ENCODE measurements at regions not wholly inside any gene's neighbourhood (a gene's known extent, or its start where the extent isn't known, plus 50 kb on each side); places are given as distances from the start of the nearest gene placed in this dataset.

GRCh38 chr6:137751768-137752560 is 115.1 kb upstream of the TNFAIP3 start:
- Histone ChIP-seq H3K36me3 (ENCODE audit: insufficient read depth) (no peaks in the 10 kb centered on the region), H3K4me1 (ENCODE audit: insufficient read depth) (no peaks in the 10 kb centered on the region), H3K4me3 (ENCODE audit: low read depth, low read length) (no peak overlapping the region), H3K27ac (ENCODE audit: low read depth) (no peak overlapping the region)
- 91% methylated on average over 8 of the region's 8 CpGs for WGBS
- DNase-seq (ENCODE audit: extremely low spot score): no peak

GRCh38 chr6:137754366-137754765 is 112.7 kb upstream of the TNFAIP3 start:
- 82% methylated on average over 3 of the region's 3 CpGs for WGBS
- H3K4me3 ChIP-seq (ENCODE audit: low read depth, low read length): no peak overlapping the region
- DNase-seq (ENCODE audit: extremely low spot score): no peak
- H3K36me3 ChIP-seq (ENCODE audit: insufficient read depth): no peaks in the 10 kb centered on the region
- no peaks in the 10 kb centered on the region for H3K4me1 ChIP-seq (ENCODE audit: insufficient read depth)
- no peak overlapping the region for H3K27ac ChIP-seq (ENCODE audit: low read depth)

DNA sequence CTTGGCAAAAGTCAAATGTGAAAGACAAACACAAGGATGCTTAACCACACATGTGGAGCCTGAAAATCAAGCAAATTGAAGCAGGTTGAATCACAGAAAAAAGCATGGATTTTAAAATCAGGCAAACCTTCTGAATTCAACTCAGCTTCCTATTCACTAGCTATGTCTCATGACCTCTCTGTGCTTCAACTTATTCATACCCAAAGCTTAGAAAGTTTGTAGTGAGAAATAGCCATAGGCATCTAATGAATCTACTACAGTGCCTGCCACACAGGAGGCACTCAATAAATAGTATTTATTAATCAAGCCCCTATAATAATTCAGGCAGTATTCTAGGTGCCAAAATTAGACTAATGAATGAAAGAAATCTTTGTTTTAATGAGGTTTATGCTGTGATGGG is 112.2 kb upstream of the TNFAIP3 start:
- Histone ChIP-seq H3K27ac (ENCODE audit: low read depth) (no peak overlapping the region), H3K36me3 (ENCODE audit: insufficient read depth) (no peaks in the 10 kb centered on the region), H3K4me1 (ENCODE audit: insufficient read depth) (no peaks in the 10 kb centered on the region), H3K4me3 (ENCODE audit: low read depth, low read length) (no peak overlapping the region)
- no peak for DNase-seq (ENCODE audit: extremely low spot score)

DNA sequence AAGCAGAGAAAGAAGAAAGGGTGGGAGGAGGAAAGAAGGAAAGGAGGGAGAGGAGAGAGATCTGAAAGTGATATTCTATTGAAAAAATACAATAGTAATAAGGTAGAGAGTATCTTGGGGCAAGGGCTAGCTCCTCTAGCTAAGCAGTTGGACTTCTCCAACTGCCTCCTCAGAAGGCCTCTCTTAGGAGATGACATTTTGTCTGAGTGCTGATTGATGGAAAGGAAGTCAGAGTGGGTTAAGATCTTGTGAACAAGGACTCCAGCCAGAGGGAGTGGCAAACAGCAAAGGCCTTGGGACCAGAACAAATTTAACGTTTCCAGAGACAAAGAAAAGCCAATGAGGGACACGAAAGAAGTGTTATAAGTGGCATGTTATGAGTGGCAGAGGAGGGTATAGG is 111.8 kb upstream of the TNFAIP3 start:
- Histone ChIP-seq H3K36me3 (ENCODE audit: insufficient read depth) (no peaks in the 10 kb centered on the region), H3K4me3 (ENCODE audit: low read depth, low read length) (no peak overlapping the region), H3K4me1 (ENCODE audit: insufficient read depth) (no peaks in the 10 kb centered on the region), H3K27ac (ENCODE audit: low read depth) (no peak overlapping the region)
- WGBS: 86% methylated on average over 2 of the region's 2 CpGs
- no peak for DNase-seq (ENCODE audit: extremely low spot score)

GRCh38 chr6:137756788-137757187 is 110.3 kb upstream of the TNFAIP3 start:
- DNase-seq (ENCODE audit: extremely low spot score): no peak
- Histone ChIP-seq H3K4me1 (ENCODE audit: insufficient read depth) (no peaks in the 10 kb centered on the region), H3K36me3 (ENCODE audit: insufficient read depth) (no peaks in the 10 kb centered on the region), H3K27ac (ENCODE audit: low read depth) (no peak overlapping the region), H3K4me3 (ENCODE audit: low read depth, low read length) (no peak overlapping the region)
- 98% methylated on average over 3 of the region's 3 CpGs for WGBS

GRCh38 chr6:137758661-137759060 is 108.4 kb upstream of the TNFAIP3 start:
- Histone ChIP-seq H3K36me3 (ENCODE audit: insufficient read depth) (no peaks in the 10 kb centered on the region), H3K27ac (ENCODE audit: low read depth) (no peak overlapping the region), H3K4me3 (ENCODE audit: low read depth, low read length) (no peak overlapping the region), H3K4me1 (ENCODE audit: insufficient read depth) (no peaks in the 10 kb centered on the region)
- 92% methylated on average over 1 of the region's 1 CpG for WGBS
- DNase-seq (ENCODE audit: extremely low spot score): no peak

- WGBS: 78% methylated on average over 1 of the region's 1 CpG
Measured at GRCh38 chr6:137759624-137760023, 107.4 kb upstream of the TNFAIP3 start.

DNA sequence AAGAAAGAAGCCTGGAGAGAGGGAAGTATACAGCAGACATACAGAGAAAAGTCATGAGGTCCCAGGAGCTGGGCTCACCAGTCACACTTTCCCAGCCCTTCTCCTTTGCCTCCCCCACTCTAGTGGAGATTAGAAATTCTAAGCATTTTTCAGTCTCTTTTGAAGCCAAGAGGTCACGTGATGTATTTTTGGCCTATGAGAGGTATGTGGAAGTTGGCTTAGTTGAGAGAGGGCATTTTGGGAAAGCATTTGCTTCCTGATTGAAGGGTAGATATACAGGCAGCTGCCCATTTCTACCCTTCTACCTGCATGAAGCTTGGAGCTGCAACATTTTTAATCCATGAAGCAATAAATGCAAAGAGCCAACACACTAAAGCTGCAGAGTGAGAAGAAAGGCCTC is 106.0 kb upstream of the TNFAIP3 start:
- Histone ChIP-seq H3K27ac (ENCODE audit: low read depth) (no peak overlapping the region), H3K36me3 (ENCODE audit: insufficient read depth) (no peaks in the 10 kb centered on the region), H3K4me3 (ENCODE audit: low read depth, low read length) (no peak overlapping the region), H3K4me1 (ENCODE audit: insufficient read depth) (no peaks in the 10 kb centered on the region)
- DNase-seq (ENCODE audit: extremely low spot score): no peak
- WGBS: 62% methylated on average over 1 of the region's 1 CpG

More at GRCh38 chr6:137759624-137760023, 107.4 kb upstream of the TNFAIP3 start:
- H3K4me3 ChIP-seq (ENCODE audit: low read depth, low read length): no peak overlapping the region
- no peaks in the 10 kb centered on the region for H3K36me3 ChIP-seq (ENCODE audit: insufficient read depth)
- no peak overlapping the region for H3K27ac ChIP-seq (ENCODE audit: low read depth)
- no peak for DNase-seq (ENCODE audit: extremely low spot score)
- H3K4me1 ChIP-seq (ENCODE audit: insufficient read depth): no peaks in the 10 kb centered on the region

DNA sequence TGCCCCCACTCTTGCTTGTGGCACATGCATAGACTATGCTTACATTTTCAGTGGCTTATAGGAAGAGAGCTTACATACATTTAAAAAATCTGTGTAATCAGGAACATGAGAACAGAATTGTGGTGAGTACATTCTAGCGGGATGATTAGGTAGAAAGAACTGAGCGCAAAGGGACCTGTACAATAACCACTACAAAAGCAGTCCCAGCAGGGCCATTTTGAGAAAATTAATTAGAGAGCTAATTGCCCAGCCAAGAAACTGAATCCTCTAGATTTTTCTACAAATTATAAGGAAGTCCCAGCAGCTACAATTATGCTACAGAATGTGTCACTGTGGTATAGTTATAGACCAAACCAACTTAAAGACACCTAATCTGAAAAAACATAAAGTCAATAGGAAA is 105.6 kb upstream of the TNFAIP3 start:
- Histone ChIP-seq H3K4me1 (ENCODE audit: insufficient read depth) (no peaks in the 10 kb centered on the region), H3K36me3 (ENCODE audit: insufficient read depth) (no peaks in the 10 kb centered on the region), H3K27ac (ENCODE audit: low read depth) (no peak overlapping the region), H3K4me3 (ENCODE audit: low read depth, low read length) (no peak overlapping the region)
- DNase-seq (ENCODE audit: extremely low spot score): no peak
- WGBS: 75% methylated on average over 2 of the region's 2 CpGs

DNA sequence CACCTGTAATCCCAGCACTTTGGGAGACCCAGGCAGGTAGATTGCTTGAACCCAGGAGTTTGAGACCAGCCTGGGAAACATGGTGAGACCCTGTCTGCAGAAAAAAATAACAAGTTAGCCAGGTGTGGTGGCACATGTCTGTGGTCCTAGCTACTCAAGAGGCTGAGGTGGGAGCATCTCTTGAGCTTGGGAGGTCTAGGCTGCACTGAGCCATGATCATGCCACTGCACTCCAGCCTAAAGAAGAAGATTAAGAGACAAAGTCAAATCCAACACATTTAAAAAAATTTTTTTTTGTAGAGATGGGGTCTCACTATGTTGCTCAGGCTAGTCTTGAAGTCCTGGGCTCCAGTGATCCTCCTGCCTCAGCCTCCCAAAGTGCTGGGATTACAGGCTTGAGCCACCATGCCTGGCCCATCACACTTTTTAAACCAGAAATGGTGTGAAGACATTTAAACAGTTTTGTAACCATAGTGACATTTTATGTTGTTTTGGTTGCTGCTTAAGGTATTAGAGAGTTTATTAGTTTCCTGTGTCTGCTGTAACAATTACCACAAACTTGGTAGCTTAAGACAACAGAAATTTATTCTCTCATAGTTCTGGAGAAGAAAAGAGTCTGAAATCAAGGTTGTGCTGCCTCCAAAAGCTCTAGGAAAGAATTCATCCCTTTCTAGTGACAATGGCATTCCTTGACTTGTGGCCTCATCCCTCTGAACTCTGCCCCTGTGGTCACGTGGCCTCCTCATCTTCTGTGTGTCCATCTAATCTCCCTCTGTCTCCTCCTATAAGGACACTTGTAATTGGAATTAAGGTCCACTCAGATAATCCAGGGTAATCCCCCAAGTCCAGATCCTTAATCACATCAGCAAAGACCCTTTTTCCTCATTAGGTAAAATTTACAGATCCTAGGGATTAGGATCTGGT is 104.6 kb upstream of the TNFAIP3 start:
- DNase-seq (ENCODE audit: extremely low spot score): no peak
- H3K27ac ChIP-seq (ENCODE audit: low read depth): no peak overlapping the region
- H3K4me1 ChIP-seq (ENCODE audit: insufficient read depth): no peaks in the 10 kb centered on the region
- no peak overlapping the region for H3K4me3 ChIP-seq (ENCODE audit: low read depth, low read length)
- H3K36me3 ChIP-seq (ENCODE audit: insufficient read depth): no peaks in the 10 kb centered on the region
- WGBS: 91% methylated on average over 1 of the region's 1 CpG

DNA sequence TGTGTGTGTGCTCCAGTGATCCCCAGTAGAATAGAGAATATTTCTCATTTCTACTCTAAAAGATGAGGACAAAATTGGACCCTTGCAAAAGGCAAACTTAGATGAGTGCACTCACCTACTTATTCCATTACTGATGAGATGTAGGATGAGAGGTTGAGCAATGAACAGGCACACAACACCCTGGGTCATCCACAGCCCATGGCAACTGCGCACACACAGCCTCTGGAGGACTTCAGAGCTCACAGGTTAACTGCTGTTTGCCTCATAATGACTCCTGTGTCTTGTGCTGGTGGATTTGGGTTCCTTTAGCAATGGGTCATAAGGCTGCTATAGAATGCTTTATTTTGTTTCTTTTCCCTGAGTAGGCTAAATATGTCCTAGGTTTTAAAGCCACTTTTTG is 103.6 kb upstream of the TNFAIP3 start:
- H3K36me3 ChIP-seq (ENCODE audit: insufficient read depth): no peaks in the 10 kb centered on the region
- WGBS: 97% methylated on average over 1 of the region's 1 CpG
- H3K4me3 ChIP-seq (ENCODE audit: low read depth, low read length): no peak overlapping the region
- no peak overlapping the region for H3K27ac ChIP-seq (ENCODE audit: low read depth)
- DNase-seq (ENCODE audit: extremely low spot score): no peak
- H3K4me1 ChIP-seq (ENCODE audit: insufficient read depth): no peaks in the 10 kb centered on the region

GRCh38 chr6:137763886-137764285 is 103.2 kb upstream of the TNFAIP3 start:
- Histone ChIP-seq H3K4me3 (ENCODE audit: low read depth, low read length) (no peak overlapping the region), H3K36me3 (ENCODE audit: insufficient read depth) (no peaks in the 10 kb centered on the region), H3K4me1 (ENCODE audit: insufficient read depth) (no peaks in the 10 kb centered on the region), H3K27ac (ENCODE audit: low read depth) (no peak overlapping the region)
- no peak for DNase-seq (ENCODE audit: extremely low spot score)
- WGBS: 93% methylated on average over 1 of the region's 1 CpG

- Histone ChIP-seq H3K27ac (ENCODE audit: low read depth) (no peak overlapping the region), H3K36me3 (ENCODE audit: insufficient read depth) (no peaks in the 10 kb centered on the region), H3K4me1 (ENCODE audit: insufficient read depth) (no peaks in the 10 kb centered on the region), H3K4me3 (ENCODE audit: low read depth, low read length) (no peak overlapping the region)
- DNase-seq (ENCODE audit: extremely low spot score): no peak
Measured at GRCh38 chr6:137764464-137764863, 102.6 kb upstream of the TNFAIP3 start.

- H3K4me3 ChIP-seq (ENCODE audit: low read depth, low read length): no peak overlapping the region
- no peaks in the 10 kb centered on the region for H3K4me1 ChIP-seq (ENCODE audit: insufficient read depth)
- no peaks in the 10 kb centered on the region for H3K36me3 ChIP-seq (ENCODE audit: insufficient read depth)
- 96% methylated on average over 2 of the region's 2 CpGs for WGBS
- no peak for DNase-seq (ENCODE audit: extremely low spot score)
- H3K27ac ChIP-seq (ENCODE audit: low read depth): no peak overlapping the region
Measured at GRCh38 chr6:137765059-137765458, 102.0 kb upstream of the TNFAIP3 start.
